ENCODE measurements at regions not wholly inside any gene's neighbourhood (a gene's known extent, or its start where the extent isn't known, plus 50 kb on each side); places are given as distances from the start of the nearest gene placed in this dataset.

DNA sequence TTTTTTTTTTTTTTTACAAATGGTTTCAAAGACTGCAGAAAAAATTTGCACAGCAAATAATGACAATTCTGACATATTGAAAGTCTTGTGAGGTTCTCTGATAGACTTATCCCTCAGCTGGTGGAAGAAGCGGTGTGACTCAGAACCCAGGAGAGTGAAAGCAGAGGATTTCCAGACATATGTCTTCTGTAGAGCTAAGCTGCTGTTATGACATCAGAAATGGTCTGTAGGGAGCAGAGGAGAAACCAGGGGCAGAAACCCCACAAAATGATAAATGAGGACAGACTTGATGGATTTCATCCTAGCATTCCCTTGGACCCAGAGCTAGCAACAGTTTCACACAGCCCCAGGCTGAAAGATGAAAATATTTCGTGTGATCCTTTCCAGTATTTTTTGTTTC lies 582.6 kb downstream of the METTL15 start:
- no peaks in the 10 kb centered on the region for H3K36me3 ChIP-seq (ENCODE audit: insufficient read depth, low read length)
- Mint-ChIP-seq H3K9me3 (ENCODE audit: unreplicated experiment) (peaks cover 3% of the 10 kb centered on the region), H3K27me3 (ENCODE audit: low read depth, unreplicated experiment) (no peaks in the 10 kb centered on the region), H3K4me1 (ENCODE audit: low read depth, unreplicated experiment) (no peaks in the 10 kb centered on the region), H3K4me3 (ENCODE audit: unreplicated experiment) (no peak overlapping the region), H3K27ac (ENCODE audit: unreplicated experiment) (no peak overlapping the region), H3K36me3 (ENCODE audit: low read depth, unreplicated experiment) (no peaks in the 10 kb centered on the region)
- H3K4me2 ChIP-seq (ENCODE audit: low read length), result no peak overlapping the region
- no peak overlapping the region for H3K27ac ChIP-seq (ENCODE audit: low read depth, low read length)
- no peaks in the 10 kb centered on the region for H3K79me2 ChIP-seq (ENCODE audit: insufficient read depth, low read length)
- no peak overlapping the region for H3K9ac ChIP-seq (ENCODE audit: low read length)
- no peak overlapping the region for H3K4me3 ChIP-seq (ENCODE audit: insufficient read depth, low read depth, low read length)
- DNase-seq (ENCODE audit: low read depth) (peak; percentile 41), FAIRE-seq (no peak)
- no peak overlapping the region for H2AFZ ChIP-seq (ENCODE audit: low read depth, low read length)
- TF ChIP-seq EZH2 (IDR thresholded peaks at IDR 0.05; ENCODE audit: insufficient read depth, low read length), result no peak
- TF ChIP-seq, protein P1, sequence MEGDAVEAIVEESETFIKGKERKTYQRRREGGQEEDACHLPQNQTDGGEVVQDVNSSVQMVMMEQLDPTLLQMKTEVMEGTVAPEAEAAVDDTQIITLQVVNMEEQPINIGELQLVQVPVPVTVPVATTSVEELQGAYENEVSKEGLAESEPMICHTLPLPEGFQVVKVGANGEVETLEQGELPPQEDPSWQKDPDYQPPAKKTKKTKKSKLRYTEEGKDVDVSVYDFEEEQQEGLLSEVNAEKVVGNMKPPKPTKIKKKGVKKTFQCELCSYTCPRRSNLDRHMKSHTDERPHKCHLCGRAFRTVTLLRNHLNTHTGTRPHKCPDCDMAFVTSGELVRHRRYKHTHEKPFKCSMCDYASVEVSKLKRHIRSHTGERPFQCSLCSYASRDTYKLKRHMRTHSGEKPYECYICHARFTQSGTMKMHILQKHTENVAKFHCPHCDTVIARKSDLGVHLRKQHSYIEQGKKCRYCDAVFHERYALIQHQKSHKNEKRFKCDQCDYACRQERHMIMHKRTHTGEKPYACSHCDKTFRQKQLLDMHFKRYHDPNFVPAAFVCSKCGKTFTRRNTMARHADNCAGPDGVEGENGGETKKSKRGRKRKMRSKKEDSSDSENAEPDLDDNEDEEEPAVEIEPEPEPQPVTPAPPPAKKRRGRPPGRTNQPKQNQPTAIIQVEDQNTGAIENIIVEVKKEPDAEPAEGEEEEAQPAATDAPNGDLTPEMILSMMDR (IDR thresholded peaks at IDR 0.05; ENCODE audit: insufficient read depth, low read depth, low read length), result no peak
- no peaks in the 10 kb centered on the region for H3K9me3 ChIP-seq (ENCODE audit: insufficient read depth, low read depth, low read length)
- no peaks in the 10 kb centered on the region for H3K4me1 ChIP-seq (ENCODE audit: insufficient read depth, low read length)
- no peaks in the 10 kb centered on the region for H4K20me1 ChIP-seq (ENCODE audit: insufficient read depth, low read length)
- no peaks in the 10 kb centered on the region for H3K27me3 ChIP-seq (ENCODE audit: insufficient read depth, low read length)

DNA sequence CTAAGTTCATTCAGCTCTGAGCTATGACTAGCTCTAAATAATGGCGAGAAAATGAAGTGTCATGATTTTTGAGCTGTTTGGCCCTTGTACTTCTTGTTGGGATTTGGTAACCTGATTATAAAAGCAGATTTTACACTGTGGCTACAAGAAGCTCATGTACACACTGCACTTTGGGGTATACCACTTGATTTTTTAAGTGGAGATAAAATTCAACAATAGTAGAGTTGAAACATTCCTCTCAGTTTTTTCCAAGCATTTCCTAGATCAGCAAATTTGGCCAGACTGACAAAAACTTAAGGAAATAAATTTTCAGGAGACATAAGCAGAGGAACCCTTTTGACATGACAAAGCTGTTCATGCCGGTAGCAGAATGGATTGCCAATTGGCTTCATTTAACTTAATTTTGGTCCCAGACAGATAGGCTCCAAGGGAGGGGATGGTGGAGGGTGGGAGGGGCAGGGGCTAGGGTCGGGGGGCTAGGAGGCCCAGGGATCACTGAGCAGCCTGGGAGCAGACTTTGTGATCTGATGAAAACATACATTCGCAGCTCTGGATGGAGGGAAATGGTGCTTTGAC lies 575.9 kb downstream of the METTL15 start:
- Histone ChIP-seq H3K27me3 (ENCODE audit: insufficient read depth, low read length) (no peaks in the 10 kb centered on the region), H3K9ac (ENCODE audit: low read length) (no peak overlapping the region), H3K27ac (ENCODE audit: low read depth, low read length) (no peak overlapping the region), H2AFZ (ENCODE audit: low read depth, low read length) (no peak overlapping the region), H4K20me1 (ENCODE audit: insufficient read depth, low read length) (no peaks in the 10 kb centered on the region), H3K9me3 (ENCODE audit: insufficient read depth, low read depth, low read length) (no peaks in the 10 kb centered on the region), H3K4me2 (ENCODE audit: low read length) (no peak overlapping the region), H3K79me2 (ENCODE audit: insufficient read depth, low read length) (no peaks in the 10 kb centered on the region), H3K4me1 (ENCODE audit: insufficient read depth, low read length) (peaks cover 5% of the 10 kb centered on the region), H3K4me3 (ENCODE audit: insufficient read depth, low read depth, low read length) (no peak overlapping the region), H3K36me3 (ENCODE audit: insufficient read depth, low read length) (no peaks in the 10 kb centered on the region)
- H3K4me3 Mint-ChIP-seq (ENCODE audit: unreplicated experiment), result no peak overlapping the region
- FAIRE-seq (no peak), DNase-seq (ENCODE audit: low read depth) (no peak)
- TF ChIP-seq, protein P1 (IDR thresholded peaks at IDR 0.05; ENCODE audit: insufficient read depth, low read depth, low read length), result no peak
- TF ChIP-seq EZH2 (IDR thresholded peaks at IDR 0.05; ENCODE audit: insufficient read depth, low read length), result no peak
- H3K36me3 Mint-ChIP-seq (ENCODE audit: low read depth, unreplicated experiment), result peaks cover 2% of the 10 kb centered on the region
- H3K27ac Mint-ChIP-seq (ENCODE audit: unreplicated experiment), result no peak overlapping the region
- H3K9me3 Mint-ChIP-seq (ENCODE audit: unreplicated experiment), result peaks cover 3% of the 10 kb centered on the region
- H3K27me3 Mint-ChIP-seq (ENCODE audit: low read depth, unreplicated experiment), result no peaks in the 10 kb centered on the region
- H3K4me1 Mint-ChIP-seq (ENCODE audit: low read depth, unreplicated experiment), result peaks cover 8% of the 10 kb centered on the region

DNA sequence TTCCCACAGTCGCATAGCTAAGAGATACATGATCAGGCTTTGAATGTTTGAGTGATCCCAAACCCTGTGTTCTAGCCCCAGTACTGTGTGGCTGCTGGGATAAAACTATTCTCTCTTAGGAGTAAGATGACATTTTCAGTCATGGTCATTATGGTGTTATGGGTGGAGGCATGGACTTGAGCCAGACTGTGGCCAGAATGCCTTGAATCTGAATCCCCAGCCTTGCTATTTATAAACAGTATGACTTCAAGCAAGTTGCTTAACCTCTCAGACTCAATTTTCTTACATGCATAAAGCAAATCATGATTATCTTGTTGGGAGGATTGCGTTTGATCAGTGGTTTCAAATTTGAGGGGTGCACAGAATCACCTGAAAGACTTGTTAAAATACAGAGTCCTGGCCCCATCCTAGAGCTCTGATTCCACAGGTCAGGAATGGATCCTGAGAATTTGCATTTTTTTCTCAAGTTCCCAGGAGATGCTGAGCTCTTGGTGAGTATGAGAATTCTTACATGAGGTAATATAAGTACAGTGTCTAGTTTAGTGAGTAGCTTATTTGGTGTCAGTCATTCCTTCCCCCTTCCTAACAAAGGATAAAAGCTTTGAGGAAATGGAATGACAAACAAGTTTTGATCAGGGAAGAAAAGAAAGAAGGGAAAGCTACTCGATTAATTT lies 571.7 kb downstream of the METTL15 start:
- Histone ChIP-seq H2AFZ (ENCODE audit: low read depth, low read length) (no peak overlapping the region), H4K20me1 (ENCODE audit: insufficient read depth, low read length) (no peaks in the 10 kb centered on the region), H3K27me3 (ENCODE audit: insufficient read depth, low read length) (no peaks in the 10 kb centered on the region), H3K27ac (ENCODE audit: low read depth, low read length) (no peak overlapping the region), H3K4me1 (ENCODE audit: insufficient read depth, low read length) (peaks cover 5% of the 10 kb centered on the region), H3K9ac (ENCODE audit: low read length) (no peak overlapping the region), H3K79me2 (ENCODE audit: insufficient read depth, low read length) (no peaks in the 10 kb centered on the region), H3K4me2 (ENCODE audit: low read length) (peak overlapping the region; percentile 12), H3K4me3 (ENCODE audit: insufficient read depth, low read depth, low read length) (no peak overlapping the region), H3K9me3 (ENCODE audit: insufficient read depth, low read depth, low read length) (no peaks in the 10 kb centered on the region), H3K36me3 (ENCODE audit: insufficient read depth, low read length) (no peaks in the 10 kb centered on the region)
- Mint-ChIP-seq H3K36me3 (ENCODE audit: low read depth, unreplicated experiment) (peaks cover 2% of the 10 kb centered on the region), H3K9me3 (ENCODE audit: unreplicated experiment) (no peaks in the 10 kb centered on the region), H3K4me3 (ENCODE audit: unreplicated experiment) (no peak overlapping the region), H3K27me3 (ENCODE audit: low read depth, unreplicated experiment) (no peaks in the 10 kb centered on the region), H3K4me1 (ENCODE audit: low read depth, unreplicated experiment) (peaks cover 8% of the 10 kb centered on the region), H3K27ac (ENCODE audit: unreplicated experiment) (no peak overlapping the region)
- DNase-seq (ENCODE audit: low read depth), result peak; percentile 80
- FAIRE-seq, result peak; percentile 59
- no peak for TF ChIP-seq EZH2 (IDR thresholded peaks at IDR 0.05; ENCODE audit: insufficient read depth, low read length)
- TF ChIP-seq, protein P1 (IDR thresholded peaks at IDR 0.05; ENCODE audit: insufficient read depth, low read depth, low read length), result no peak
